H9 (cell line): ENCODE measurements at regions not wholly inside any gene's neighbourhood (a gene's known extent, or its start where the extent isn't known, plus 50 kb on each side); places are given as distances from the start of the nearest gene placed in this dataset.

Experiments
- DNase-seq: peaks from one replicate; pipeline ENCODE4 v3.0.0-alpha.2; 2017
- H2AFZ ChIP-seq: one replicate; pipeline ENCODE4 v1.6.1; 2013; ENCODE audit warnings: mild to moderate bottlenecking, low read length, control low read depth, moderate library complexity
- H2AK5ac ChIP-seq: 2 replicates; pipeline ENCODE4 v1.6.1; 2013; ENCODE audit warnings: low read length, control low read depth, mixed read lengths; ENCODE audit not compliant: insufficient read length
- H2BK120ac ChIP-seq: one replicate; pipeline ENCODE4 v1.6.1; 2013; ENCODE audit warnings: low read depth, mild to moderate bottlenecking, low read length, control low read depth, inconsistent platforms; ENCODE audit not compliant: poor library complexity, severe bottlenecking
- H2BK12ac ChIP-seq: 2 replicates; pipeline ENCODE4 v1.6.1; 2013; ENCODE audit warnings: low read length, control low read depth, mixed read lengths, low read depth; ENCODE audit not compliant: insufficient read length
- H2BK15ac ChIP-seq: 2 replicates; pipeline ENCODE4 v1.6.1; 2013; ENCODE audit warnings: low read depth, low read length, control low read depth
- H2BK20ac ChIP-seq: one replicate; pipeline ENCODE4 v1.6.1; 2013; ENCODE audit warnings: low read depth, mild to moderate bottlenecking, low read length, control low read depth, inconsistent platforms; ENCODE audit not compliant: poor library complexity, severe bottlenecking
- H2BK5ac ChIP-seq: 2 replicates; pipeline ENCODE4 v1.6.1; 2013; ENCODE audit warnings: low read length, control low read depth, mixed read lengths; ENCODE audit not compliant: insufficient read length
- H3K14ac ChIP-seq: 2 replicates; pipeline ENCODE4 v1.6.1; 2013; ENCODE audit warnings: low read length, control low read depth; ENCODE audit not compliant: insufficient read depth
- H3K18ac ChIP-seq: 2 replicates; pipeline ENCODE4 v1.6.1; 2013; ENCODE audit warnings: low read depth, mild to moderate bottlenecking, mixed read lengths, low read length, control low read depth; ENCODE audit not compliant: insufficient read length
- H3K23ac ChIP-seq: 2 replicates; pipeline ENCODE4 v1.6.1; 2013; ENCODE audit warnings: low read length, control low read depth, mixed read lengths, low read depth; ENCODE audit not compliant: insufficient read length
- H3K23me2 ChIP-seq: 2 replicates; pipeline ENCODE4 v1.6.1; 2013; ENCODE audit warnings: low read depth, mild to moderate bottlenecking, mixed read lengths, low read length, control low read depth; ENCODE audit not compliant: insufficient read length, poor library complexity, severe bottlenecking
- H3K27ac ChIP-seq: 2 replicates; pipeline ENCODE4 v1.5.1; 2013; ENCODE audit warnings: low read length, control low read depth, mixed read lengths, low read depth; ENCODE audit not compliant: insufficient read length
- H3K27me3 ChIP-seq: 2 replicates; pipeline ENCODE4 v1.6.1; 2013; ENCODE audit warnings: low read length, control low read depth, inconsistent platforms; ENCODE audit not compliant: insufficient read depth
- H3K4ac ChIP-seq: 2 replicates; pipeline ENCODE4 v1.6.1; 2013; ENCODE audit warnings: low read depth, mild to moderate bottlenecking, control low read depth, inconsistent platforms, low read length, moderate library complexity
- H3K4me1 ChIP-seq: 2 replicates; pipeline ENCODE4 v1.6.1; 2013; ENCODE audit warnings: low read length, control low read depth, inconsistent platforms; ENCODE audit not compliant: insufficient read depth
- H3K4me2 ChIP-seq: 2 replicates; pipeline ENCODE4 v1.6.1; 2013; ENCODE audit warnings: low read length, control low read depth, mixed read lengths; ENCODE audit not compliant: insufficient read length, insufficient read depth
- H3K56ac ChIP-seq: 2 replicates; pipeline ENCODE4 v1.6.1; 2013; ENCODE audit warnings: low read depth, mild to moderate bottlenecking, mixed read lengths, low read length, control low read depth; ENCODE audit not compliant: insufficient read length
- H3K79me1 ChIP-seq: 2 replicates; pipeline ENCODE4 v1.6.1; 2013; ENCODE audit warnings: low read depth, mild to moderate bottlenecking, moderate library complexity, low read length, control low read depth, inconsistent platforms; ENCODE audit not compliant: insufficient read depth, poor library complexity, severe bottlenecking
- H3K79me2 ChIP-seq: 2 replicates; pipeline ENCODE4 v1.6.1; 2013; ENCODE audit warnings: low read length, control low read depth, inconsistent platforms; ENCODE audit not compliant: insufficient read depth
- H3K9ac ChIP-seq: 2 replicates; pipeline ENCODE4 v1.6.1; 2013; ENCODE audit warnings: low read length, control low read depth, mixed read lengths; ENCODE audit not compliant: insufficient read length; ENCODE audit errors: extremely low read depth
- H3K9me3 ChIP-seq: one replicate; pipeline ENCODE4 v1.6.1; 2013; ENCODE audit warnings: low read depth, low read length, inconsistent platforms; ENCODE audit not compliant: control insufficient read depth
- H3T11ph ChIP-seq: one replicate; pipeline ENCODE4 v1.6.1; 2013; ENCODE audit warnings: mild to moderate bottlenecking, low read length, control low read depth, inconsistent platforms
- H4K20me1 ChIP-seq: one replicate; pipeline ENCODE4 v1.6.1; 2013; ENCODE audit not compliant: control insufficient read depth, insufficient read length, insufficient read depth
- H4K5ac ChIP-seq: 2 replicates; pipeline ENCODE4 v1.6.1; 2013; ENCODE audit warnings: low read depth, mild to moderate bottlenecking, mixed read lengths, low read length, control low read depth; ENCODE audit not compliant: insufficient read length
- H4K8ac ChIP-seq: replicated peaks from 2 replicates; pipeline ENCODE4 v1.6.1; 2013; ENCODE audit warnings: low read length, control low read depth, mixed read lengths, low read depth; ENCODE audit not compliant: insufficient read length
- H4K91ac ChIP-seq: 2 replicates; pipeline ENCODE4 v1.6.1; 2013; ENCODE audit warnings: low read depth, mild to moderate bottlenecking, moderate library complexity, mixed read lengths, low read length, control low read depth; ENCODE audit not compliant: insufficient read length
- H3K27ac Mint-ChIP-seq, 3 experiments: 2 replicates in 2 of 3; 3 replicates in 1 of 3; pipeline ENCODE4 v1.8.0; 2020 to 2021; ENCODE audit warnings: mixed read lengths in 3 of 3, mild to moderate bottlenecking in 1 of 3, moderate library complexity in 1 of 3
- H3K27me3 Mint-ChIP-seq: 2 replicates; pipeline ENCODE4 v1.8.0; 2021; ENCODE audit warnings: low read depth, mild to moderate bottlenecking, moderate library complexity, mixed read lengths
- H3K36me3 Mint-ChIP-seq, 3 experiments: 2 replicates in 2 of 3; 3 replicates in 1 of 3; pipeline ENCODE4 v1.8.0; 2020 to 2021; ENCODE audit warnings: low read depth in 3 of 3, mixed read lengths in 3 of 3; ENCODE audit not compliant: insufficient read depth in 1 of 3
- H3K4me1 Mint-ChIP-seq, 2 experiments: 2 replicates each; pipeline ENCODE4 v1.8.0; 2020; ENCODE audit warnings: mixed read lengths in 2 of 2
- H3K4me3 Mint-ChIP-seq, 2 experiments: 2 replicates in 1 of 2; 3 replicates in 1 of 2; pipeline ENCODE4 v1.8.0; 2020 to 2021; ENCODE audit warnings: mild to moderate bottlenecking in 2 of 2, mixed read lengths in 2 of 2, moderate library complexity in 1 of 2
- H3K9me3 Mint-ChIP-seq, 2 experiments: 2 replicates in 1 of 2; 3 replicates in 1 of 2; pipeline ENCODE4 v1.8.0; 2020; ENCODE audit warnings: mild to moderate bottlenecking in 2 of 2, mixed read lengths in 2 of 2, moderate library complexity in 1 of 2
- CTCF ChIP-seq: fragments of 200-600 bp; sonication (generic); conservative IDR thresholded peaks from 3 replicates; pipeline ENCODE4 v1.8.0; 2021; ENCODE audit warnings: antibody characterized with exemption, mild to moderate bottlenecking
- WGBS: extraction: QIAGEN DNeasy Blood & Tissue Kit; methylation state at CpG from one replicate; pipeline ENCODE4 v1.1.7; 2013; ENCODE audit warnings: missing lambda C conversion rate, low lambda C conversion rate, mixed read lengths; ENCODE audit not compliant: insufficient read length; ENCODE audit errors: extremely low coverage; 5-methylcytosine and 5-hydroxymethylcytosine counted together

- H3K36me3 Mint-ChIP-seq = no peaks in the 10 kb centered on the region; a peak in 2 of 7 replicates
- no CpG with 5 or more reads among the region's 19 CpGs for WGBS
- no peak overlapping the region for H3K27ac ChIP-seq
- TF ChIP-seq CTCF = peak; percentile 94
- H3T11ph ChIP-seq = no peak overlapping the region
- no peaks in the 10 kb centered on the region for H3K9me3 ChIP-seq
- H2AFZ ChIP-seq = no peak overlapping the region
- H3K56ac ChIP-seq = no peak overlapping the region
- peak; percentile 93 for DNase-seq
- H3K23ac ChIP-seq = no peak overlapping the region
- H3K14ac ChIP-seq = no peak overlapping the region
- no peak overlapping the region for H2AK5ac ChIP-seq
- H2BK5ac ChIP-seq = no peak overlapping the region
- no peak overlapping the region for H2BK15ac ChIP-seq
- H3K79me2 ChIP-seq = no peaks in the 10 kb centered on the region
- H3K4me1 Mint-ChIP-seq = peaks cover 21 to 37% of the 10 kb centered on the region in 2 experiments
- no peak overlapping the region for H4K5ac ChIP-seq
- H3K23me2 ChIP-seq = no peaks in the 10 kb centered on the region
- H3K9ac ChIP-seq = no peak overlapping the region
- H3K9me3 Mint-ChIP-seq = no peaks in the 10 kb centered on the region; a peak in 1 of 5 replicates
- no peak overlapping the region for H4K91ac ChIP-seq
- H3K4ac ChIP-seq = no peak overlapping the region
- H3K27me3 ChIP-seq = no peaks in the 10 kb centered on the region
- no peak overlapping the region for H2BK120ac ChIP-seq
- no peak overlapping the region for H4K8ac ChIP-seq
- no peak overlapping the region for H3K4me2 ChIP-seq
- H3K4me3 Mint-ChIP-seq = no peak overlapping the region
- no peak overlapping the region for H3K27ac Mint-ChIP-seq
- no peaks in the 10 kb centered on the region for H3K79me1 ChIP-seq
- no peak overlapping the region for H3K18ac ChIP-seq
- no peak overlapping the region for H2BK12ac ChIP-seq
- no peaks in the 10 kb centered on the region for H4K20me1 ChIP-seq
- peaks cover 3% of the 10 kb centered on the region; the same call in 1 of the 2 replicates for H3K4me1 ChIP-seq
- peaks cover 27% of the 10 kb centered on the region for H3K27me3 Mint-ChIP-seq
- H2BK20ac ChIP-seq = no peak overlapping the region
Observed at GRCh38 chr1:36703526-36704208, 221.0 kb upstream of the CSF3R start.
